ENCODE measurements at regions not wholly inside any gene's neighbourhood (a gene's known extent, or its start where the extent isn't known, plus 50 kb on each side); places are given as distances from the start of the nearest gene placed in this dataset.

- TF ChIP-seq CTCF (IDR thresholded peaks at IDR 0.05 in 8 of 11, conservative IDR thresholded peaks at IDR 0.05 in 3 of 11) (no peak), POLR2AphosphoS5 (IDR thresholded peaks at IDR 0.05) (no peak), POLR2A (IDR thresholded peaks at IDR 0.05) (no peak)
- no peak for DNase-seq
- Histone ChIP-seq H3K4me1 (no peaks in the 10 kb centered on the region), H3K4me3 (no peak overlapping the region), H3K9me3 (no peaks in the 10 kb centered on the region), H3K36me3 (no peaks in the 10 kb centered on the region), H3K27ac (peak overlapping the region in 3 of 8 donors; percentile 7 to 37 (median 17)), H3K27me3 (replicated peaks in 1 of 7) (peaks cover 0 to 67% (median 0%) of the 10 kb centered on the region in 7 donors)
- intact Hi-C loops (cut with DNase I; ENCODE audit: low total_unique reads), result no loop called here
- WGBS, 5 donors, result 36 to 51% (median 43%) methylated on average over 8 of the region's 8 CpGs
Observed at GRCh38 chr17:5759501-5759925, 175.2 kb upstream of the NLRP1 start.

GRCh38 chr17:5762191-5762590, 177.9 kb upstream of the NLRP1 start:
- no peaks in the 10 kb centered on the region for H3K4me1 ChIP-seq
- H3K36me3 ChIP-seq, result no peaks in the 10 kb centered on the region
- H3K4me3 ChIP-seq, result no peak overlapping the region
- intact Hi-C loops (cut with DNase I; ENCODE audit: low total_unique reads), result no loop called here
- H3K9me3 ChIP-seq, result no peaks in the 10 kb centered on the region
- TF ChIP-seq POLR2A (IDR thresholded peaks at IDR 0.05) (no peak), POLR2AphosphoS5 (IDR thresholded peaks at IDR 0.05) (no peak), CTCF (IDR thresholded peaks at IDR 0.05 in 8 of 11, conservative IDR thresholded peaks at IDR 0.05 in 3 of 11) (no peak)
- DNase-seq, result no peak
- 66 to 80% (median 75%) methylated on average over 2 of the region's 2 CpGs for WGBS, 5 donors
- H3K27me3 ChIP-seq (replicated peaks in 1 of 7), result peaks cover 0 to 77% (median 0%) of the 10 kb centered on the region in 7 donors
- H3K27ac ChIP-seq, result no peak overlapping the region

GRCh38 chr17:5763595-5764306, 179.4 kb upstream of the NLRP1 start:
- intact Hi-C loops (cut with DNase I; ENCODE audit: low total_unique reads), result no loop called here
- Histone ChIP-seq H3K4me3 (no peak overlapping the region), H3K36me3 (no peaks in the 10 kb centered on the region), H3K4me1 (no peaks in the 10 kb centered on the region), H3K27me3 (replicated peaks in 1 of 7) (peaks cover 0 to 77% (median 0%) of the 10 kb centered on the region in 7 donors), H3K9me3 (no peaks in the 10 kb centered on the region), H3K27ac (no peak overlapping the region)
- TF ChIP-seq CTCF (IDR thresholded peaks at IDR 0.05 in 8 of 11, conservative IDR thresholded peaks at IDR 0.05 in 3 of 11), result no peak
- TF ChIP-seq POLR2A (IDR thresholded peaks at IDR 0.05), result no peak
- no peak for TF ChIP-seq POLR2AphosphoS5 (IDR thresholded peaks at IDR 0.05)
- WGBS, 5 donors, result 72 to 80% (median 77%) methylated on average over 14 of the region's 14 CpGs
- DNase-seq, result no peak

GRCh38 chr17:5769593-5770354, 185.5 kb upstream of the NLRP1 start:
- no peaks in the 10 kb centered on the region for H3K36me3 ChIP-seq
- no peak for DNase-seq
- H3K4me1 ChIP-seq, result peaks cover 0 to 8% (median 0%) of the 10 kb centered on the region in 6 donors
- H3K9me3 ChIP-seq, result no peaks in the 10 kb centered on the region
- H3K4me3 ChIP-seq, result no peak overlapping the region
- intact Hi-C loops (cut with DNase I; ENCODE audit: low total_unique reads), result no loop called here
- H3K27ac ChIP-seq, result no peak overlapping the region
- peaks cover 0 to 81% (median 0%) of the 10 kb centered on the region in 7 donors for H3K27me3 ChIP-seq (replicated peaks in 1 of 7)
- no peak for TF ChIP-seq POLR2A (IDR thresholded peaks at IDR 0.05)
- 46 to 67% (median 63%) methylated on average over 13 of the region's 13 CpGs for WGBS, 5 donors

Data from spleen (tissue), 11 donors.